GM23248 (cell line): ENCODE measurements at regions not wholly inside any gene's neighbourhood (a gene's known extent, or its start where the extent isn't known, plus 50 kb on each side); places are given as distances from the start of the nearest gene placed in this dataset.
A peak's percentile ranks its signal among the peaks of the same experiment; 100 is the strongest.

ENCODE experiments used
- DNase-seq: peaks from one replicate; pipeline ENCODE4 v3.0.0-alpha.2; 2015
- H2AFZ ChIP-seq: fragments of 200-600 bp; sonication (generic); 2 replicates; pipeline ENCODE4 v1.6.1; 2016; ENCODE audit warnings: antibody characterized with exemption
- H3F3A ChIP-seq: fragments of 200-600 bp; sonication (generic); 2 replicates; pipeline ENCODE4 v1.6.1; 2016; ENCODE audit warnings: mild to moderate bottlenecking, antibody characterized with exemption, mixed run types; ENCODE audit not compliant: insufficient read depth
- H3K27ac ChIP-seq: fragments of 200-600 bp; sonication (generic); 2 replicates; pipeline ENCODE4 v1.5.1; 2016; ENCODE audit warnings: mild to moderate bottlenecking
- H3K27me3 ChIP-seq: fragments of 200-600 bp; sonication (generic); replicated peaks from 2 replicates; pipeline ENCODE4 v1.6.1; 2016; ENCODE audit warnings: mild to moderate bottlenecking; ENCODE audit not compliant: insufficient read depth
- H3K36me3 ChIP-seq: fragments of 200-600 bp; sonication (generic); 2 replicates; pipeline ENCODE4 v1.6.1; 2016; ENCODE audit warnings: low read depth, mild to moderate bottlenecking
- H3K4me1 ChIP-seq: fragments of 200-600 bp; sonication (generic); 2 replicates; pipeline ENCODE4 v1.6.1; 2016; ENCODE audit warnings: mild to moderate bottlenecking; ENCODE audit not compliant: insufficient read depth
- H3K4me2 ChIP-seq: fragments of 200-600 bp; sonication (generic); one replicate; pipeline ENCODE4 v1.6.1; 2016; ENCODE audit warnings: mild to moderate bottlenecking; ENCODE audit not compliant: unreplicated experiment
- H3K4me3 ChIP-seq: fragments of 200-600 bp; sonication (generic); 2 replicates; pipeline ENCODE4 v1.5.1; 2016; ENCODE audit warnings: mild to moderate bottlenecking
- H3K79me2 ChIP-seq: fragments of 200-600 bp; sonication (generic); 2 replicates; pipeline ENCODE4 v1.6.1; 2016; ENCODE audit warnings: mild to moderate bottlenecking; ENCODE audit not compliant: insufficient read depth
- H3K9ac ChIP-seq: fragments of 200-600 bp; sonication (generic); 2 replicates; pipeline ENCODE4 v1.6.1; 2016; ENCODE audit warnings: mild to moderate bottlenecking
- H3K9me2 ChIP-seq: fragments of 200-600 bp; sonication (generic); 2 replicates; pipeline ENCODE4 v1.6.1; 2016; ENCODE audit warnings: mixed run types, mild to moderate bottlenecking, moderate library complexity; ENCODE audit not compliant: insufficient read depth
- H3K9me3 ChIP-seq: fragments of 200-600 bp; sonication (generic); one replicate; pipeline ENCODE4 v1.6.1; 2017; ENCODE audit warnings: low read depth
- H4K20me1 ChIP-seq: fragments of 200-600 bp; sonication (generic); 2 replicates; pipeline ENCODE4 v1.6.0; 2016; ENCODE audit not compliant: insufficient read depth
- EZH2 ChIP-seq: fragments of 200-600 bp; sonication (generic); IDR thresholded peaks from 2 replicates; pipeline ENCODE4 v1.6.1; 2018; ENCODE audit warnings: antibody characterized with exemption, mild to moderate bottlenecking; ENCODE audit not compliant: insufficient read depth, poor library complexity, severe bottlenecking
- EZH2phosphoT487 ChIP-seq: fragments of 200-600 bp; sonication (generic); IDR thresholded peaks from 2 replicates; pipeline ENCODE4 v1.6.1; 2018; ENCODE audit warnings: antibody characterized with exemption, moderate library complexity, mild to moderate bottlenecking, low read depth; ENCODE audit not compliant: insufficient read depth
- WGBS, 2 experiments: methylation state at CpG; one replicate each; pipeline ENCODE4 v1.1.6; 2015 to 2017; ENCODE audit warnings: low lambda C conversion rate in 2 of 2, low coverage in 1 of 2; ENCODE audit errors: missing lambda C conversion rate in 2 of 2; 5-methylcytosine and 5-hydroxymethylcytosine counted together
- in situ Hi-C: fragments of 300-500 bp; cut with MboI; formaldehyde crosslinking; loops from 2 replicates; pipeline ENCODE4 v1.15.0; 2020

- in situ Hi-C loops, result no loop called here
- Histone ChIP-seq H2AFZ (no peak overlapping the region), H3K27me3 (peaks cover 4% of the 10 kb centered on the region; the same call in 1 of the 2 replicates), H3K4me1 (peaks cover 3% of the 10 kb centered on the region; the same call in 1 of the 2 replicates), H3K9ac (no peak overlapping the region), H3K4me3 (no peak overlapping the region), H3K27ac (no peak overlapping the region), H3K9me3 (no peaks in the 10 kb centered on the region), H3K9me2 (no peaks in the 10 kb centered on the region), H3K4me2 (no peak overlapping the region), H3K36me3 (no peaks in the 10 kb centered on the region), H3K79me2 (no peaks in the 10 kb centered on the region), H3F3A (no peaks in the 10 kb centered on the region), H4K20me1 (no peaks in the 10 kb centered on the region)
- no peak for DNase-seq
- 80 to 82% methylated on average over 5 of the region's 5 CpGs for WGBS, 2 experiments
- TF ChIP-seq EZH2phosphoT487 (no peak), EZH2 (no peak)
Observed at GRCh38 chr10:113445736-113446135, 107.1 kb upstream of the HABP2 start.

GRCh38 chr10:113446739-113447138 is 106.1 kb upstream of the HABP2 start:
- Histone ChIP-seq H3K27ac (no peak overlapping the region), H3F3A (no peaks in the 10 kb centered on the region), H4K20me1 (no peaks in the 10 kb centered on the region), H3K4me3 (no peak overlapping the region), H3K27me3 (peaks cover 10% of the 10 kb centered on the region; the same call in 1 of the 2 replicates), H3K9me3 (no peaks in the 10 kb centered on the region), H3K9me2 (no peaks in the 10 kb centered on the region), H3K4me2 (no peak overlapping the region), H3K36me3 (no peaks in the 10 kb centered on the region), H3K4me1 (peaks cover 3% of the 10 kb centered on the region; the same call in 1 of the 2 replicates), H2AFZ (no peak overlapping the region), H3K79me2 (no peaks in the 10 kb centered on the region), H3K9ac (no peak overlapping the region)
- TF ChIP-seq EZH2 (no peak), EZH2phosphoT487 (no peak)
- WGBS, 2 experiments, result 73 to 86% methylated on average over 2 of the region's 2 CpGs
- in situ Hi-C loops, result no loop called here
- no peak for DNase-seq

DNA sequence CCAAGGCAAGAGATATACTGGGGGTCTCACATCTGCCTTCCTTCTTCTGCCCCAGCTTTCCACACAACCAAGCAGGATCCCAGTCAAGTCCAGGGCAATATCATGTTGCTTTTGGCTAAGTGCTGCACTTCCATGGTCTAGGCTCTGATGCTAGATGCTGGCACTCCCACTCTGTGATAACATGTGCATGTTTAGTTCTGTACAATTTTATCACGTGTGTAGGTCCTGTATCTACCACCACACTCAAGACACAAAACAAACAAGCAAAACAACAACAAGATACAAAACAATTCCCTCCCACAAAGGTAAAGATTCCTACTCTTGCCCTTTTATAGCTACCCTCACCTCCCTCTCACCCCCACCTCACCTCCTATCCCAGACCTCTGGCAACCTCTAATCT is 105.6 kb upstream of the HABP2 start:
- no peak overlapping the region for H2AFZ ChIP-seq
- in situ Hi-C loops, result no loop called here
- H3K27me3 ChIP-seq, result peaks cover 11% of the 10 kb centered on the region; the same call in 1 of the 2 replicates
- H3K79me2 ChIP-seq, result no peaks in the 10 kb centered on the region
- H3K4me2 ChIP-seq, result no peak overlapping the region
- no peaks in the 10 kb centered on the region for H3K9me3 ChIP-seq
- no peaks in the 10 kb centered on the region for H3K9me2 ChIP-seq
- H3K4me1 ChIP-seq, result peaks cover 3% of the 10 kb centered on the region; the same call in 1 of the 2 replicates
- H3K4me3 ChIP-seq, result no peak overlapping the region
- WGBS, 2 experiments, result 61 to 77% methylated on average over 1 of the region's 1 CpG
- TF ChIP-seq EZH2 (no peak), EZH2phosphoT487 (no peak)
- H3K9ac ChIP-seq, result no peak overlapping the region
- DNase-seq, result no peak
- no peaks in the 10 kb centered on the region for H3K36me3 ChIP-seq
- no peak overlapping the region for H3K27ac ChIP-seq
- no peaks in the 10 kb centered on the region for H4K20me1 ChIP-seq
- H3F3A ChIP-seq, result no peaks in the 10 kb centered on the region

DNA sequence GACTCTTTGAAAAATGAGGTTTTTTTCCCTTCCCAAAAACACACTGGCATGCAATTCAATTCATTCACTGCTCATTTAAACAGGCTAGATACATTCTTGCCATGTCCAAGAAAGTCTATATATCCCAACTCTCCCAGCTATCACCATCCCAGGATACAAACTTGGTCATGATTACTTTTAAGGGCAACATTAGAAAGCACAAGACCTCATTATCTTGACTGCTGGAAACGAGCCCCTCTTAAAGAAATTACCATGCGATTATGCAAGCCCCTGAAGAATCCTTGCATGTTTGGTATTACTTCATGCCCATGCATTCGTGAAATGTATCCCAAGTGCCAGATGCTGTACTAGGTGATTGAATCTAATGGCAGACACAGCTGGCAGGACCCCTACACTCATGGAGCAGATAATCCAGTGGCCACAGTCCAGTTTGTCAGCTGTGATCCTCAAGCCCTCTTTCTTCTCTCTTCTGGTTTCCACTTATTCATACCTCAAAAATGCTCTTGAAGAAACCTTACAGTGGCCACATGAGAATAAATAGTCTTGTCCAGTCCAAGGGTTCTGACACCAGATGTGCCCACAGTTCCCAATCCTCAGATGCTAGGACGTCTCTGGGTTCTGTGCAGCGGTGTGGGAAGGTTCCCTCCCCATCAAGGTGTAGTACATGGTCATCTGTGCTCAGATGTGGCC is 103.7 kb upstream of the HABP2 start:
- H3K4me3 ChIP-seq, result no peak overlapping the region
- H3K27me3 ChIP-seq, result peaks cover 11% of the 10 kb centered on the region; the same call in 1 of the 2 replicates
- H3K36me3 ChIP-seq, result no peaks in the 10 kb centered on the region
- H2AFZ ChIP-seq, result no peak overlapping the region
- H3F3A ChIP-seq, result no peaks in the 10 kb centered on the region
- no peaks in the 10 kb centered on the region for H3K79me2 ChIP-seq
- TF ChIP-seq EZH2, result no peak
- no peak for TF ChIP-seq EZH2phosphoT487
- H3K4me1 ChIP-seq, result peaks cover 3% of the 10 kb centered on the region; the same call in 1 of the 2 replicates
- no peak overlapping the region for H3K27ac ChIP-seq
- H3K9me3 ChIP-seq, result no peaks in the 10 kb centered on the region
- peak; percentile 19 for DNase-seq
- no peak overlapping the region for H3K9ac ChIP-seq
- H3K4me2 ChIP-seq, result no peak overlapping the region
- H3K9me2 ChIP-seq, result no peaks in the 10 kb centered on the region
- in situ Hi-C loops, result no loop called here
- WGBS, 2 experiments, result 45 to 48% methylated on average over 5 of the region's 5 CpGs
- H4K20me1 ChIP-seq, result no peaks in the 10 kb centered on the region
